ENCODE measurements at regions not wholly inside any gene's neighbourhood (a gene's known extent, or its start where the extent isn't known, plus 50 kb on each side); places are given as distances from the start of the nearest gene placed in this dataset.

- Histone ChIP-seq H3K14ac (ENCODE audit: insufficient read length) (no peak overlapping the region), H4K8ac (ENCODE audit: extremely low read depth, insufficient read depth, low read length) (no peak overlapping the region), H4K91ac (replicated peaks; ENCODE audit: insufficient read length, low read length) (no peak overlapping the region), H3K23me2 (ENCODE audit: low read depth, low read length) (no peaks in the 10 kb centered on the region), H3K4me3 (ENCODE audit: extremely low read depth in 1 of 4, insufficient read depth in 2 of 4, low read depth in 3 of 4, low read length in 4 of 4) (no peak overlapping the region), H2BK12ac (ENCODE audit: low read depth, low read length) (no peak overlapping the region), H3K27ac (ENCODE audit: low read depth, low read length) (no peak overlapping the region), H3K9me3 (ENCODE audit: insufficient read depth in 2 of 2, low read depth in 1 of 2, low read length in 1 of 2) (no peaks in the 10 kb centered on the region), H2BK5ac (ENCODE audit: low read depth, low read length) (no peak overlapping the region), H2AK5ac (ENCODE audit: low read depth, low read length) (no peak overlapping the region), H3K79me2 (ENCODE audit: control insufficient read depth in 1 of 2, insufficient read depth in 2 of 2, low read length in 2 of 2) (no peaks in the 10 kb centered on the region), H3K56ac (replicated peaks; ENCODE audit: insufficient read length, low read depth, low read length) (no peak overlapping the region), H3K9ac (replicated peaks in 1 of 4; ENCODE audit: extremely low read depth in 1 of 4, low read depth in 3 of 4, low read length in 3 of 4) (no peak overlapping the region), H3K36me3 (ENCODE audit: control insufficient read depth in 2 of 4, insufficient read depth in 4 of 4, low read length in 3 of 4) (no peaks in the 10 kb centered on the region), H3K4ac (replicated peaks; ENCODE audit: insufficient read length, low read depth, low read length) (no peak overlapping the region), H3K27me3 (replicated peaks in 1 of 4; ENCODE audit: control insufficient read depth in 3 of 4, extremely low read depth in 1 of 4, insufficient read depth in 3 of 4, low read length in 3 of 4) (no peaks in the 10 kb centered on the region), H3K79me1 (ENCODE audit: low read depth, low read length) (no peaks in the 10 kb centered on the region), H4K5ac (ENCODE audit: insufficient read length, low read depth, low read length) (no peak overlapping the region), H2BK120ac (replicated peaks; ENCODE audit: low read depth, low read length) (no peak overlapping the region), H3K4me2 (ENCODE audit: insufficient read depth in 1 of 2, low read depth in 2 of 2, low read length in 2 of 2) (no peak overlapping the region), H2BK15ac (ENCODE audit: low read length) (no peak overlapping the region), H2BK20ac (ENCODE audit: low read length) (no peak overlapping the region), H2AFZ (ENCODE audit: low read length) (no peak overlapping the region), H4K20me1 (replicated peaks in 1 of 2; ENCODE audit: control insufficient read depth in 1 of 2, insufficient read depth in 2 of 2, low read length in 2 of 2) (no peaks in the 10 kb centered on the region), H3K4me1 (replicated peaks in 1 of 4; ENCODE audit: control insufficient read depth in 3 of 4, insufficient read depth in 4 of 4, low read length in 3 of 4) (no peaks in the 10 kb centered on the region), H3K23ac (ENCODE audit: insufficient read length) (no peak overlapping the region), H3K18ac (ENCODE audit: extremely low read depth, low read length) (no peak overlapping the region)
- POLR2A ChIA-PET (ENCODE audit: partially characterized antibody): no interaction called here
- 95% methylated on average over 2 of the region's 2 CpGs; no CpG with 5 or more reads in 1 of the 2 experiments for WGBS, 2 experiments (ENCODE audit: extremely low coverage in 1 of 2, insufficient coverage in 1 of 2, insufficient read length in 1 of 2, insufficient replicate concordance in 2 of 2, low coverage in 1 of 2, low lambda C conversion rate in 2 of 2, missing lambda C conversion rate in 1 of 2)
- no peak for DNase-seq (ENCODE audit: low read depth in 1 of 2, low spot score in 2 of 2)
- FAIRE-seq: no peak
- CTCF ChIA-PET (ENCODE audit: partially characterized antibody): interaction anchor here (0.7 to 1.4 kb wide), 2 partner anchors 14 to 233 kb away, joined by 5 read pairs; no protein-coding TSS in a partner anchor
- TF ChIP-seq JUND (IDR thresholded peaks at IDR 0.05; ENCODE audit: low read length): no peak
- no peak for TF ChIP-seq TBP (IDR thresholded peaks at IDR 0.05; ENCODE audit: low read depth, low read length)
- TF ChIP-seq CTCF (IDR thresholded peaks at IDR 0.05; ENCODE audit: control extremely low read depth in 1 of 3, insufficient read depth in 1 of 3, low read depth in 1 of 3, low read length in 3 of 3): no peak
- no peak for TF ChIP-seq CBX5 (IDR thresholded peaks at IDR 0.05; ENCODE audit: low read depth, low read length)
- TF ChIP-seq CTBP2 (IDR thresholded peaks at IDR 0.05; ENCODE audit: borderline replicate concordance, insufficient read depth, insufficient read length, low read length): no peak
- no peak for TF ChIP-seq TAF1 (IDR thresholded peaks at IDR 0.05; ENCODE audit: low read depth, low read length)
- no peak for TF ChIP-seq PHF8 (conservative IDR thresholded peaks at IDR 0.05; ENCODE audit: low read depth, low read length)
Measured at GRCh38 chr10:16141499-16141898, 281.2 kb upstream of the MINDY3 start.
